AG10803 (cell line): ENCODE measurements at regions not wholly inside any gene's neighbourhood (a gene's known extent, or its start where the extent isn't known, plus 50 kb on each side); places are given as distances from the start of the nearest gene placed in this dataset.

Experiments
- DNase-seq: peaks from one replicate; pipeline ENCODE4 v3.0.0; 2010; ENCODE audit warnings: low read depth
- H3K4me3 ChIP-seq: 2 replicates; pipeline ENCODE4 v1.5.1; 2011; ENCODE audit warnings: mild to moderate bottlenecking, low read length, control low read depth
- CTCF ChIP-seq: conservative IDR thresholded peaks from 2 replicates; pipeline ENCODE4 v1.5.1; 2011; ENCODE audit warnings: mild to moderate bottlenecking, low read length, control low read depth, inconsistent platforms

DNA sequence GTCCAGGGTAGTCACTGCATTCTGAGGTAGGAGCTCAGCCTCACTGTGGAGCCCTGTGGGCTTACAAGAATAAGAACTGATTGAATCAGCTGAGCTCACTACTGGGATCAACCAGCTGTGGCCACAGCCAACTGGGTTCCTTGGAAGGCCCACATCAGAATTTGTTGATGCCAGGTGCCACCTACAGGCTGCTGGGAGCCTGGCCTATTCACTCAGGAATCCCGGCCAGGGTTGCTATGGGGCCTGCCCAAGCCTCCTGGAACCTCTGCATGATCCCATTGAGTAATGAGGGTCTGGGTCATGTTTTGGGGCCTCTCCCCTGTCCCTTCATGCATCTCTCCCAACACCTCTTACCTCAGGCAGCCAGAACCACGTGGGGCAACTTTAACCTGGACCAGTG lies 53.9 kb upstream of the KIAA1210 start:
- no peak overlapping the region for H3K4me3 ChIP-seq
- peak; percentile 18 for TF ChIP-seq CTCF
- no peak for DNase-seq

DNA sequence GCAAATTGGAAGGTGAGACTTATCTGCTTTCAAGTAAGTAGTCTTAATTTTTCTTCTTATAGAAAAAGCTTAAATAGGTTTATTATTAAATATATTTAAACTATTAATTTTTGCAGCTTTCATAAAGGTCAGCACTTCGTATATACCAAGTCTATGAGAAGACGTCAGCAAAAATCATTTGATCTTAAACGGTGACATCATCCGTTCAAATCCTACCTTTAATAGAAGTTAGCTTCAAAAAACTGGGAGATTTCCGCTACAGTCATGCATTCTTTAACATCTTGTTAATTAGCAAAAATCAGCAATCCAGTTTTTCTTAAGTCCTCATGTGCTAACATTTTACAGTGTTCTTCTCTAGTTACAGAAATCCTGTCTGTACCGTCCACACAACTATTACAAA lies 49.9 kb upstream of the PGRMC1 start:
- no peak overlapping the region for H3K4me3 ChIP-seq
- no peak for DNase-seq
- no peak for TF ChIP-seq CTCF
